ENCODE measurements at regions not wholly inside any gene's neighbourhood (a gene's known extent, or its start where the extent isn't known, plus 50 kb on each side); places are given as distances from the start of the nearest gene placed in this dataset.

- no peak overlapping the region for H2AFZ ChIP-seq (ENCODE audit: low read length)
- H3K9ac ChIP-seq (ENCODE audit: low read length) = no peak overlapping the region
- H4K20me1 ChIP-seq (ENCODE audit: low read length) = no peaks in the 10 kb centered on the region
- no peak overlapping the region for H3K4me2 ChIP-seq (ENCODE audit: low read length)
- H3K79me2 ChIP-seq (ENCODE audit: low read length) = no peaks in the 10 kb centered on the region
- no peak for ATAC-seq
- H3K9me2 ChIP-seq (replicated peaks; ENCODE audit: low read length) = no peaks in the 10 kb centered on the region
- H3K4me1 ChIP-seq (ENCODE audit: insufficient read depth, low read length) = no peaks in the 10 kb centered on the region
- no peak overlapping the region for H3K4me3 ChIP-seq (ENCODE audit: low read length)
- H3K9me3 ChIP-seq (ENCODE audit: low read length) = no peaks in the 10 kb centered on the region
- H3K27me3 ChIP-seq (ENCODE audit: low read length) = 0 out of 2 replicates have a peak, but pooled peaks cover 7% of the 10 kb centered on the region
- no peak overlapping the region for H3K27ac ChIP-seq (ENCODE audit: low read length)
- TF ChIP-seq CTCF (conservative IDR thresholded peaks at IDR 0.05; ENCODE audit: low read depth, low read length) (no peak), EZH2 (IDR thresholded peaks at IDR 0.05; ENCODE audit: low read length, unreplicated experiment) (no peak)
- no TSS peak for BruUV-seq (replicated peaks)
- DNase-seq = no peak
- ChIA-PET CTCF (no interaction called here), POLR2A (ENCODE audit: unreplicated experiment) (no interaction called here)
- H3F3A ChIP-seq (ENCODE audit: low read length, unreplicated experiment) = no peaks in the 10 kb centered on the region
- no peaks in the 10 kb centered on the region for H3K36me3 ChIP-seq (ENCODE audit: low read depth, low read length)
- intact Hi-C loops (cut with micrococcal nuclease) = no loop called here
These were observed 306.6 kb upstream of the SOX5 start for GRCh38 chr12:24255920-24256665.

- BruUV-seq (replicated peaks) = no TSS peak
- H3K9me2 ChIP-seq (replicated peaks; ENCODE audit: low read length) = no peaks in the 10 kb centered on the region
- H3K9ac ChIP-seq (ENCODE audit: low read length) = no peak overlapping the region
- ChIA-PET CTCF (no interaction called here), POLR2A (ENCODE audit: unreplicated experiment) (no interaction called here)
- no peak for TF ChIP-seq EZH2 (IDR thresholded peaks at IDR 0.05; ENCODE audit: low read length, unreplicated experiment)
- no peak for TF ChIP-seq CTCF (conservative IDR thresholded peaks at IDR 0.05; ENCODE audit: low read depth, low read length)
- no peak for TF ChIP-seq EZH2phosphoT487 (IDR thresholded peaks at IDR 0.05; ENCODE audit: borderline replicate concordance, low read length)
- intact Hi-C loops (cut with micrococcal nuclease) = no loop called here
- H3F3A ChIP-seq (ENCODE audit: low read length, unreplicated experiment) = no peaks in the 10 kb centered on the region
- no peaks in the 10 kb centered on the region for H3K36me3 ChIP-seq (ENCODE audit: low read depth, low read length)
- 0 out of 2 replicates have a peak, but pooled peaks cover 7% of the 10 kb centered on the region for H3K27me3 ChIP-seq (ENCODE audit: low read length)
- H3K4me3 ChIP-seq (ENCODE audit: low read length) = no peak overlapping the region
- no peak overlapping the region for H2AFZ ChIP-seq (ENCODE audit: low read length)
- DNase-seq (no peak), ATAC-seq (no peak)
- no peaks in the 10 kb centered on the region for H3K79me2 ChIP-seq (ENCODE audit: low read length)
- no peak overlapping the region for H3K4me2 ChIP-seq (ENCODE audit: low read length)
- no peaks in the 10 kb centered on the region for H4K20me1 ChIP-seq (ENCODE audit: low read length)
- no peaks in the 10 kb centered on the region for H3K9me3 ChIP-seq (ENCODE audit: low read length)
- no peak overlapping the region for H3K27ac ChIP-seq (ENCODE audit: low read length)
- H3K4me1 ChIP-seq (ENCODE audit: insufficient read depth, low read length) = no peaks in the 10 kb centered on the region
These were observed 303.1 kb upstream of the SOX5 start for GRCh38 chr12:24252602-24253001.

DNA sequence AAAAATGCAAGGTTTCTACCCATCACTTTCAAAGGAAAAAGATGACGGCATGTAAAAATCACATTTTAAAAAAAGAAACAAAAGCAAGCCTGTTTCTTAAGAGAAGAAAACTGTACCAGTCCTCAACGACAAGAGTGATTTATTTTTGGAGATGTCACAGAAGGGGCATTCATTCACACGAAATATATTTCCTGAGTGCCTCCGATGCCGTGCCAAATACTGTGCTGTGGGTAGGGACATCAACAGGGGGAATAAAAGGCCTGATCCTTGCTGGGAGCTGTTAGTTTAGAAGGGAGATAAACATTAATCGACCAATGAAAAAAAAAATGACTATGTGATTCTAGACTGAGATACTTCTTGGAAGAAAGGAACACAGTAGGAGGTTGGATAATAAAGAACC lies 297.5 kb upstream of the SOX5 start:
- POLR2A ChIA-PET (ENCODE audit: unreplicated experiment) = no interaction called here
- no peak for ATAC-seq
- intact Hi-C loops (cut with micrococcal nuclease) = no loop called here

More for the DNA sequence above, 297.5 kb upstream of the SOX5 start:
- BruUV-seq (replicated peaks) = no TSS peak
- Histone ChIP-seq H3K79me2 (ENCODE audit: low read length) (no peaks in the 10 kb centered on the region), H3K27ac (ENCODE audit: low read length) (no peak overlapping the region), H3K27me3 (ENCODE audit: low read length) (no peaks in the 10 kb centered on the region; the same call in 1 of the 2 replicates), H4K20me1 (ENCODE audit: low read length) (no peaks in the 10 kb centered on the region), H3K4me1 (ENCODE audit: insufficient read depth, low read length) (no peaks in the 10 kb centered on the region), H3K4me3 (ENCODE audit: low read length) (no peak overlapping the region), H3K36me3 (ENCODE audit: low read depth, low read length) (no peaks in the 10 kb centered on the region), H3K9ac (ENCODE audit: low read length) (no peak overlapping the region), H3K4me2 (ENCODE audit: low read length) (no peak overlapping the region), H3K9me3 (ENCODE audit: low read length) (no peaks in the 10 kb centered on the region), H2AFZ (ENCODE audit: low read length) (no peak overlapping the region), H3K9me2 (replicated peaks; ENCODE audit: low read length) (no peaks in the 10 kb centered on the region), H3F3A (ENCODE audit: low read length, unreplicated experiment) (no peaks in the 10 kb centered on the region)
- no peak for DNase-seq
- TF ChIP-seq CTCF (conservative IDR thresholded peaks at IDR 0.05; ENCODE audit: low read depth, low read length) = no peak
- CTCF ChIA-PET = no interaction called here

Data from PC-3 (cell line).